Activated CD4-positive, alpha-beta memory T cell treated with anti-CD3 and anti-CD28 coated beads for 36 hours (primary cell): ENCODE measurements at regions not wholly inside any gene's neighbourhood (a gene's known extent, or its start where the extent isn't known, plus 50 kb on each side); places are given as distances from the start of the nearest gene placed in this dataset.
"Not testable (repeated sequence)": the region's sequence is repeated elsewhere in the genome, so short reads cannot be mapped to it uniquely, and the experiment has no call there.

Experiments
- CTCF ChIA-PET: fragments of 350-600 bp; sonication (Branson Sonifier 250); formaldehyde crosslinking; loops from one replicate; lab custom pipeline; 2021; ENCODE audit warnings: antibody characterized with exemption, inconsistent platforms; lab: Charles Lee
- POLR2A ChIA-PET: fragments of 350-600 bp; sonication (Branson Sonifier 250); formaldehyde crosslinking; loops from one replicate; lab custom pipeline; 2021; ENCODE audit warnings: antibody characterized with exemption; lab: Charles Lee
- DNase-seq: peaks from one replicate; pipeline ENCODE4 v3.0.0-alpha.2; 2020
- H3K27ac Mint-ChIP-seq: one replicate; pipeline ENCODE4 v1.8.0; 2021; ENCODE audit warnings: mixed read lengths
- H3K27me3 Mint-ChIP-seq: one replicate; pipeline ENCODE4 v1.8.0; 2021; ENCODE audit warnings: mixed read lengths
- H3K36me3 Mint-ChIP-seq: one replicate; pipeline ENCODE4 v1.8.0; 2021; ENCODE audit warnings: mixed read lengths
- H3K4me1 Mint-ChIP-seq: one replicate; pipeline ENCODE4 v1.8.0; 2021; ENCODE audit warnings: low read depth, mixed read lengths
- H3K4me3 Mint-ChIP-seq: one replicate; pipeline ENCODE4 v1.8.0; 2021; ENCODE audit warnings: mild to moderate bottlenecking, mixed read lengths
- H3K9me3 Mint-ChIP-seq: one replicate; pipeline ENCODE4 v1.8.0; 2021; ENCODE audit warnings: mixed read lengths
- intact Hi-C: fragments of 100-400 bp; cut with micrococcal nuclease; formaldehyde crosslinking; loops from one replicate; pipeline ENCODE4 v1.15.1; 2023

- Mint-ChIP-seq H3K4me3 (no peak overlapping the region), H3K9me3 (no peaks in the 10 kb centered on the region), H3K27me3 (no peaks in the 10 kb centered on the region), H3K27ac (no peak overlapping the region), H3K36me3 (no peaks in the 10 kb centered on the region), H3K4me1 (no peaks in the 10 kb centered on the region)
- POLR2A ChIA-PET: interaction anchor here (0.8 kb wide), 1 partner anchor 17 kb away, joined by 3 read pairs; no protein-coding TSS in a partner anchor
- intact Hi-C loops: no loop called here
- DNase-seq: no peak
- CTCF ChIA-PET: no interaction called here
Observed at GRCh38 chr9:720239-720881, 121.1 kb upstream of the DMRT1 start.

DNA sequence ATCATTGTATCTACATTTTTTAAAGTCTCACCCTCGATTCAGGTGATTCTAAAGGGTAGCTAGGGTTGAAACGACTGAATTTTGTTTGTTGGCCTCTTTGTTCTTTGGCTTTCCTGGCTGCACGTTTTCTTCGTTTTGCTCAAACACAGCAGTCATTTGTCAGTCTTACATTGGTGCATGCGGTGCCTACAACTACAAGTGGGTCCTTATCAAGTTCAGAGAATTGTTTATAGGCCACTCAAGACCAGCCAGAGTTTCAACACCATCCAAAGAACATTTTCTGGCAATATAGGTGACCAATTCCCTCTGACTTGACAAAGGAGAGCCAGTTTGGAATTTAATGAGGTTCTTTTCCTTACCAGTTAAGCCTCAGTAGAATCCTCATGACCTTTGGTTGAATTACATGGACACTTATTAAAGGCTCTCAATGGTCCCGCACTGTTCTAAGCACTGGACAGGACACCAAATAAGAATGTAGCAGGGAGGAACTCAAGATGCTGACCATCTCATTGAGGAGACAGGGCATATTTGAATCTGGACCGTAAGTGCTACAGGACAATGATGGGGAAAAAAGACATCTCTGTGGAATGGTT is 119.0 kb upstream of the DMRT1 start:
- no peaks in the 10 kb centered on the region for H3K9me3 Mint-ChIP-seq
- DNase-seq: no peak
- H3K27ac Mint-ChIP-seq: no peak overlapping the region
- H3K36me3 Mint-ChIP-seq: no peaks in the 10 kb centered on the region
- POLR2A ChIA-PET: no interaction called here
- no peaks in the 10 kb centered on the region for H3K4me1 Mint-ChIP-seq
- CTCF ChIA-PET: no interaction called here
- no peaks in the 10 kb centered on the region for H3K27me3 Mint-ChIP-seq
- intact Hi-C loops: no loop called here
- H3K4me3 Mint-ChIP-seq: no peak overlapping the region

- CTCF ChIA-PET, H3K36me3 Mint-ChIP-seq: not testable (repeated sequence)
Observed at GRCh38 chr9:724461-724860, 117.0 kb upstream of the DMRT1 start.

GRCh38 chr9:726005-726404 is 115.5 kb upstream of the DMRT1 start:
- no peaks in the 10 kb centered on the region for H3K4me1 Mint-ChIP-seq
- H3K27me3 Mint-ChIP-seq: no peaks in the 10 kb centered on the region
- no peaks in the 10 kb centered on the region for H3K9me3 Mint-ChIP-seq
- ChIA-PET POLR2A (no interaction called here), CTCF (no interaction called here)
- H3K4me3 Mint-ChIP-seq: no peak overlapping the region
- intact Hi-C loops: no loop called here
- peaks cover 3% of the 10 kb centered on the region for H3K36me3 Mint-ChIP-seq
- H3K27ac Mint-ChIP-seq: no peak overlapping the region
- no peak for DNase-seq

More at GRCh38 chr9:724461-724860, 117.0 kb upstream of the DMRT1 start:
- H3K4me1 Mint-ChIP-seq, H3K27me3 Mint-ChIP-seq, H3K27ac Mint-ChIP-seq, DNase-seq, H3K4me3 Mint-ChIP-seq, intact Hi-C loops, H3K9me3 Mint-ChIP-seq, POLR2A ChIA-PET: not testable (repeated sequence)

- intact Hi-C loops: no loop called here
- DNase-seq: no peak
- no peak overlapping the region for H3K27ac Mint-ChIP-seq
- ChIA-PET CTCF (no interaction called here), POLR2A (no interaction called here)
- H3K4me1 Mint-ChIP-seq: no peaks in the 10 kb centered on the region
- H3K9me3 Mint-ChIP-seq: no peaks in the 10 kb centered on the region
- H3K36me3 Mint-ChIP-seq: peaks cover 3% of the 10 kb centered on the region
- H3K4me3 Mint-ChIP-seq: no peak overlapping the region
- H3K27me3 Mint-ChIP-seq: no peaks in the 10 kb centered on the region
Observed at GRCh38 chr9:727767-728166, 113.7 kb upstream of the DMRT1 start.

GRCh38 chr9:728535-728934 is 113.0 kb upstream of the DMRT1 start:
- H3K36me3 Mint-ChIP-seq: peaks cover 3% of the 10 kb centered on the region
- ChIA-PET POLR2A (no interaction called here), CTCF (no interaction called here)
- no peak for DNase-seq
- H3K27me3 Mint-ChIP-seq: no peaks in the 10 kb centered on the region
- H3K27ac Mint-ChIP-seq: no peak overlapping the region
- no peak overlapping the region for H3K4me3 Mint-ChIP-seq
- H3K4me1 Mint-ChIP-seq: no peaks in the 10 kb centered on the region
- intact Hi-C loops: no loop called here
- no peaks in the 10 kb centered on the region for H3K9me3 Mint-ChIP-seq

GRCh38 chr9:731474-731873 is 110.0 kb upstream of the DMRT1 start:
- DNase-seq: no peak
- no peaks in the 10 kb centered on the region for H3K9me3 Mint-ChIP-seq
- no peaks in the 10 kb centered on the region for H3K27me3 Mint-ChIP-seq
- intact Hi-C loops: no loop called here
- peaks cover 5% of the 10 kb centered on the region for H3K36me3 Mint-ChIP-seq
- POLR2A ChIA-PET: no interaction called here
- H3K4me3 Mint-ChIP-seq: no peak overlapping the region
- H3K27ac Mint-ChIP-seq: no peak overlapping the region
- CTCF ChIA-PET: no interaction called here
- no peaks in the 10 kb centered on the region for H3K4me1 Mint-ChIP-seq

GRCh38 chr9:734831-735511 is 106.5 kb upstream of the DMRT1 start:
- no peaks in the 10 kb centered on the region for H3K4me1 Mint-ChIP-seq
- peaks cover 7% of the 10 kb centered on the region for H3K36me3 Mint-ChIP-seq
- no peaks in the 10 kb centered on the region for H3K9me3 Mint-ChIP-seq
- no peaks in the 10 kb centered on the region for H3K27me3 Mint-ChIP-seq
- H3K4me3 Mint-ChIP-seq: no peak overlapping the region
- H3K27ac Mint-ChIP-seq: no peak overlapping the region
- intact Hi-C loops: no loop called here
- POLR2A ChIA-PET: no interaction called here
- CTCF ChIA-PET: no interaction called here
- no peak for DNase-seq

DNA sequence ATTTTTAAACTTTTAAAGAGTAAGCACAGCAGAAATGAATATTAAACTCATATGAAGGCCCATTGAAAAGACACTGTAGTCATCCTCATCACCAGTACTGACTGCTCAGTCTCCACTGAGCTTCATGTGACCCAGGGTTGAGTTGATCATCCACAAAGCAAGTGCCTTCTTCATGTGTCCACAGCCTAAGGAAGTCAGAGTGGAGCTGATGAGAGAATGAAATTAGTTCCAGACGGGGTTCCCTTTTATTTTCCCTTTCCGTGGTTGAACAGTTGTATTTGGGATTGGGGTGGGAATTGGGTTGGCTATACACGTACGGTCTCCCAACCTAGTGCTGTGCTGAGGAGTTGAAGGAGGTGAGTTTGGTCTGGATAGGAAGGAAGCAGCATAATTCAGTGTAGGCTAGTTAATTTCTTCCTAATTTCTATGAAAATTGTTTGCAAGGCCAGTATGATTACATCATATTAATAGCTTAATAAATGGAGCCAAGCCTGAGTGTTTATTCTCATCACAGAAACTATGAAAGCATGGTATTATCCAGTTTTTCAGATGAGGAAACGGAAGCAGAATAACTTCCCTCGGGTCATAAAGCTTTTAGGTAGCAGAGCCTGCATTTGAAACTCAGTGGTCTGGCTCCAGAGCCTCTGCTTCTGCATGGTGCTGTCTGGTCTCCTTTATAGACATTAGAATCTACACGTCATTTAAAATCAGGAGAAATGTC is 103.9 kb upstream of the DMRT1 start:
- Mint-ChIP-seq H3K27ac (no peak overlapping the region), H3K36me3 (peaks cover 9% of the 10 kb centered on the region), H3K27me3 (no peaks in the 10 kb centered on the region), H3K4me3 (no peak overlapping the region), H3K9me3 (no peaks in the 10 kb centered on the region), H3K4me1 (no peaks in the 10 kb centered on the region)
- ChIA-PET POLR2A (no interaction called here), CTCF (no interaction called here)
- no peak for DNase-seq
- intact Hi-C loops: no loop called here

- intact Hi-C loops: no loop called here
- Mint-ChIP-seq H3K4me3 (no peak overlapping the region), H3K27me3 (no peaks in the 10 kb centered on the region), H3K4me1 (no peaks in the 10 kb centered on the region), H3K9me3 (no peaks in the 10 kb centered on the region), H3K27ac (no peak overlapping the region), H3K36me3 (peaks cover 11% of the 10 kb centered on the region)
- CTCF ChIA-PET: no interaction called here
- DNase-seq: no peak
- POLR2A ChIA-PET: no interaction called here
Observed at GRCh38 chr9:738209-738915, 103.1 kb upstream of the DMRT1 start.

DNA sequence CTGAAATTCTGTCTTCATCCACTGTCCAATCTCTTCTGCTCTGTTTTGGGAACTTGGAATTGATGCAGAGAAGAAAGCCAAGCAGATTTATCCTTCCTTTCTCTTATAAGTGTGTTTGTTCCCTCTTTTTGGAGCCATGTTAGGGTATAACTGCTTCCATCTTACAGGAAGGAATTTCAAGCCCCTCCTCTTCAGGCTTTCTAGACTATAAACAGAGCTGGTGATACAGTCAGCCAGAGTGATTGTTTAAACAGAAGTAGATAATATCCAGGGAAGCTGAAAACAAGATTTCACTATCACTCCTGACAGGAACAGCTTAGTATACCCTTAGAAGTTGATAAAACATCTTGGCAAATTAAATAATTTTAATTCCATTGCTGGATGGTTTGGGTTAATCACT is 102.1 kb upstream of the DMRT1 start:
- H3K36me3 Mint-ChIP-seq: peaks cover 13% of the 10 kb centered on the region
- intact Hi-C loops: no loop called here
- no peak overlapping the region for H3K27ac Mint-ChIP-seq
- CTCF ChIA-PET: no interaction called here
- no peaks in the 10 kb centered on the region for H3K4me1 Mint-ChIP-seq
- H3K9me3 Mint-ChIP-seq: no peaks in the 10 kb centered on the region
- H3K27me3 Mint-ChIP-seq: no peaks in the 10 kb centered on the region
- POLR2A ChIA-PET: no interaction called here
- no peak for DNase-seq
- H3K4me3 Mint-ChIP-seq: no peak overlapping the region

GRCh38 chr9:740221-740620 is 101.3 kb upstream of the DMRT1 start:
- Mint-ChIP-seq H3K4me1 (no peaks in the 10 kb centered on the region), H3K27me3 (no peaks in the 10 kb centered on the region), H3K4me3 (no peak overlapping the region), H3K9me3 (no peaks in the 10 kb centered on the region), H3K36me3 (peaks cover 12% of the 10 kb centered on the region), H3K27ac (no peak overlapping the region)
- ChIA-PET CTCF (no interaction called here), POLR2A (no interaction called here)
- intact Hi-C loops: no loop called here
- no peak for DNase-seq
